Daoy (cell line): ENCODE measurements at regions not wholly inside any gene's neighbourhood (a gene's known extent, or its start where the extent isn't known, plus 50 kb on each side); places are given as distances from the start of the nearest gene placed in this dataset.

Source experiments
- DNase-seq: peaks from one replicate; pipeline ENCODE4 v3.0.0-alpha.2; 2015; ENCODE audit warnings: low read depth

DNA sequence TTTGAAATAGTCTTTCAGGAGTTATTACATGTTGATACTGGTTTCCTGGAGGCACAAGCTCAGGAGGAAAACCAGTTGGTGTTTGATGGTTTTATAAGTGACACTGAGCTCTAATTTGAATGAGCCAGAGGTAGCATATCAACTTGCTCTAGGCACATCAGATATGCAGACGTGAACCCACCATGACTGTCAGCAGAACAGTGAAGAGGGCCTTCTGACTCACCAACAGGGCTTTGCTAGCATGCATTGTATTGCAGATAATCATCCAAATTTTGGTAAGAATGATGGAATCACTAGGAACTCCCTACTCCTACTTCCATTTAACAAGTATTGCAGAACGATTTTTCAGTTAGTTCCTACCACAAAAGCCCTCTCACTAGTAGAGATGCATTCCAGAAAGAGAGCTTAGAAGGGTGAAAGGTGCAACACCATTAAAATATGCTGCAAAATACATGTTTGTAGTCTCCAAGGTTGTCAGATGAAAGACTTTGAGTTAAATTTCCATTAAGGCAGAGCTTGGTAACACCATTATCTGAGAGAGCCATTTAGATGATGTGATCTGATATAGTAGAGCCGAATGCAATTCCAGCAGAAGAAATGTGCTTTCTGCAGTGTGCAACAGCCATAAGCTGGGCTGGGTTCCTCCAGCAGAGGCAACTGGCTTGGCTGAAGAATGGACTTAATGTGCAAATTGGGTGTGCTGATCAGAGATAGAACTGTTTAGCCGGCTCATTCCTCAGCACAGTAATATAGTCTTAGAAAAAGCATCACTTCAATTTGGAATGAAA is 968.7 kb upstream of the ADGRB3 start:
- no peak for DNase-seq

DNA sequence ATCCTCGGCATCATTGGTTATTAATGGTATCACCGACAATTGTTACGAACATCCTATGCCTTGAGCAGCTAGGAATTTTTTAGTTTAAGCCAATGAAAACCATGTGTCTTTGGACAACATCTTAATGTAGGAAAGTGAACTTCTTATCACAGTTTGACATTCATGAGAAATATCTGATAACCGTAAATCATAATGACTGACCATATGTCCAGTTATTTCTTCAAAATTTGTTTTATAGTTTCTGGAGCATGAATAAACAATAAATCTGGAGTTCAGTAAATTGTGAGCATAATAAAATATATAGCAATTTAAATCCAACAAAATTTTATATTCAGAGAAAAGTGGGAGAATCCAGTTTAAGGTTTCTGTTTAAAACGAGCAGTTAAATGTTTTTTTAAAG is 970.1 kb upstream of the ADGRB3 start:
- no peak for DNase-seq

DNA sequence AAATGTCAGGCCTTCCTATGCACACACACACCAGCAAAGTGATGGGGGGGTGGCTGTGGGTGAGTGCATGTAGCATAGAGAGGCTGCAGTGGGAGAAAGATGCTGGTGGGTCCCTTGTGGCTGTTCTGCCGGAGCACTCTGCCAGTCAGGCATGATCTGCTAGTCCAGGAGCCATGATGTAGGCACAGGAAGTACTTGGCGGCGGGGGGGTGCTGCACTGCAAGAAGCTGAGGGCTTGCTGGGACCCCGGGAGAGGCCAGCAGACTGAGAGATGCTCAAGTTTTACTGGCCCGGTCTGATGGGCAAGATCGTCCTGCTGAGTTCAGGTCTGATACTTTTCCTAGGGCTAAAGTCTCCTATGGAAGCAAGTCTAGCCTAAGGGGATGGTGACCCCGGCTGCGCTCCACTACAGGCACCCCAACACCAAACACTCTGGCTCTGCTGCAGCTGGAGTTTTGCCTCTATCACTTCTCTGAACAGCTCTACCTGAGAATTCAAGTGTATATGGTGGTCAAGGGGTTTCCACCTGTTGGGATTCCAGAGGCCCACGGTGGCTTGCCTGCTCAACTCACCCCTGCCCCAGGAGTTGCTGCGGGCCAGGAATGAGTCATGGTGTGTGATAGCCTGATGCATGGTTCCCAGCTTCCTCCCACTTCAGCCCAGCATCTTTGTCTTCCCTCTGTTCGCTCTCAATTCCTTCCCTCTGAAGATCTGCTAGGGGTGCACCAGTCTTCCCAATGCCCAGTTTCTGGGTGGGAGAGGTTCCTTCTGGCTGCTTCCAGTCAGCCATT is 971.8 kb upstream of the ADGRB3 start:
- DNase-seq: no peak

DNA sequence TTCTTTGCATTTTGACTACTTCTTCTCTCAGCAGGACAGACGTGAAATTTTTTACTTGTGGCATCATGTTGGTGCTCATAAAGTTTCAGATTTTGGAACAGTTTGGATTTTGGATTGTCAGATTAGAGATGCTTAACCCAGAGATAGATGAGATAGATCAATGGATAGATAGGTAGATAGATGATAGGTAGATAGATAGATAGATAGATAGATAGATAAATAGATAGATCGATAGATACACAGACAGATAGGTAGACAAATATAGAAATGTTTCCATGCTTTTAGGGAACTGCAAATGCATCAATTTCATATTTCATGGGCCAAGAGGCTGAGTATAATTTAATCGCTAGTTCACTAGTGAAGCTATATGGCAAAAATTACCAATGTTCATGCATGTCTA is 981.5 kb upstream of the ADGRB3 start:
- no peak for DNase-seq

DNA sequence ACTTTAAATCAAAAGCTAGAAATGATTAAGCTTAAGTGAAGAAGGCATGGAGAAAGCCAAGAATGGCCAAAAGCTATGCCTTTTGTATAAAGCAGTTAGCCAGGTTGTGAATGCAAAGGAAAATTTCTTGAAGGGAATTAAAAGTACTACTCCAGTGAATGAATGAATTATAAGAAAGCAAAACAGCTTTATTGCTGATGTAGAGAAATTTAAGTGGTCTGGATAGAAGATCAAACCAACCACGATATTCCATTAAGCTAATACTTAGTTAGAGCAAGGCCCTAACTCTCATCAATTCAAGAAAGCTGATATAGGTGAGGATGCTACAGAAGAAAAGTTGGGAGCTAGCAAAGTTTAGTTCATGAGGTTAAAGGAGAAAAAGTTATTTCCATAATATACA is 988.5 kb upstream of the ADGRB3 start:
- DNase-seq: no peak

DNA sequence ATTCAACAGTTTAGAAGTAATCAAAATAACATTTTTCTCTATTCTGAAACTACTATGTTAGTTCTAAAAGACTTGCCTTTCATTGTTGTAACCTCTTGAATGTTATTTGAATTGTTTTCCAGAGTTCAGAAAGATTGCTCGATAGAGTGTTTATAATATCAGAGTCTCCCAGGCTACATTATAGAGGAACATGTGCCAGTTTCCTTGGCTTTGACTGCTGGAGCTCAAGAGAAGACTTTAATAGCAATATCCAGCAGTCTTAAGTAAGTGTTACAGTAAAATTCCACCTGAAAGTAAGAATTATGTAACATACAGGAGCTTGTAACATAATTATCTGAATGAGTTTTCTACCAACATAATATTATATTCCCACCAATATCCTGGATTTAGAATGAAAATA is 991.8 kb upstream of the ADGRB3 start:
- no peak for DNase-seq

DNA sequence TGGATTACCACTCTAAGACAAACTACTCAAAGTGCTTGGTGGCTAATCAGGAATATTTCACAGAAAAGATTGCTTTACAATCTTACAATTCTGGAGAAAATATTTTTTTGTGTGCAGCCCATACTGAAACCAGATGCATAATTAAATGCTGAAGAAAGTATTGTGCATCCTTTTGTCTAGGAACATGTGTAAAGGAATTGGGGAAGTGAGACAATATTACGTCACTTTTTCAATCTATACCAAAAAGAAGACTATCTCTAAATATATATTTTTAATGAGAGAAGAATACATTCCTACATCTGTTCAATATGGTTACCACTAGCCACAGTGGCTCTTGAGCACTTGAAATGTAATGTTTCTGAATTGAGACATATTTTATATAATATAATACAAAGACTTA is 992.5 kb upstream of the ADGRB3 start:
- no peak for DNase-seq

DNA sequence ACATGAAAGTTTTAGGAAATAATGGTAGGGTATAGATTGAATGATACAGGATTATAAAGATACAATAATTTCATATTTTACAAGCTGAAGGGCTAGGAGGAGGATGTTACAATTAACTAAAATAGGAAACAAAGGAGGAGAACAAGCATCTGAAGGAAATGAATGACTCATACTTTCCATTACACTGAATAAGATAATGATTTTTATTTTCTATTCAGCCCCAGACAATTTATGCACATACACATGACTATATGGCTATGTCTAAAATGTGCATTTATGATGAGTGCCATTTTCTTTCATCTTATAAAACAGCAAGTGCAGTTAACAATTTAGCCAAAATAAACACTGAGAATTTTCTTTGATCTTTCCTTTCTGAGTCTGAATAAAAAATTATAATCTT is 994.6 kb upstream of the ADGRB3 start:
- no peak for DNase-seq

DNA sequence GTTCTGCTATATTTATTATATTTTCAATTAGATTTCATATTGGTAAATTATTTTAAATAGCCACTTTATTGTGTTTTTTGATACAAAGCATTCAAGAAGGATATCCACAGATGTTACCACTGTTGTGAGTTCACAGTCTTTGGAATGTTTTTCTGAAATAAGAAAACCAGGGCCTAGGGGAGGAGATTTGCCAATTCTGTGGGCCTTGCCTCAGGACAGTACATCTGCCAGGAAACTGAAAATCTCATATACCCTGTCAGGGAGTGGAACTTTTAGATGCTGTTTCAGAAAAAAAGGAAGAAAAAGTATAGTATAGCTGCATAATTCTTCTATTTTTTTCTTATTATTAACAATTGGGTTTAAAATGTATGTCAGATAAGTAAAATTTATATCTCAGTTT is 995.9 kb upstream of the ADGRB3 start:
- no peak for DNase-seq

DNA sequence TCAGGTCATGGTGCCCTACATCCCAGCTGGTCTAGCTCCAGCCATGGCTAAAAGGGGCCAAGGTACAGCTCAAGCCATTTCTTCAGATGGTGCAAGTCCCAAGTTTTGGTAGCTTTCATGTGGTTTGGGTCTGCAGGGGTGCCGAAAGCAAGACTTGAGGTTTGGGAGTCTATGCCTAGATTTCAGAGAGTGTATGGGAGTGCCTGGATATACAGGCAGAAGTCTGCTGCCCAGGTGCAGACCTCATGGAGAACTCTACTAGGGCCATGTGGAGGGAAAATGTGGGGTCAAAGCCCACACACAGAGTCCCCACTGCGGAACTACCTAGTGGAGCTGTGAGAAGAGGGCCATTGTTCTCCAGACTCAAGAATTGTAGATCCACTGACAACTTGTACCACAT is 1000.9 kb upstream of the ADGRB3 start:
- DNase-seq: no peak

DNA sequence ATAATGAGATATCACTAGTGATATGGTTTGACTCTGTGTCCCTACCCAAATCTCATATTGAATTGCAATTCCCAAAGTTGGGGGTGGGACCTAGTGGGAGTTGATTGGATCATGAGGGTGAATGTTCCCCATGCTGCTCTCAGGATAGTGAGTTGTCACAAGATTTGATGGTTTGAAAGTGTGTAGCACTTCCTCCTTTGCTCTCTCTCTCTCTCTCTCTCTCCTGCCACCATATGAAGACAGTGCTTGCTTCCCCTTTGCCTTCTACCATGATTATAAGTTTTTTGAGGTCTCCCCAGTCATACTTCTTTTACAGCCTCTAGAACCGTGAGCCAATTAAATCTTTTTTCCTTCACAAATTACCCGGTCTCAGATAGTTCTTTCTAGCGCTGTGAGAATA is 1002.0 kb upstream of the ADGRB3 start:
- no peak for DNase-seq

DNA sequence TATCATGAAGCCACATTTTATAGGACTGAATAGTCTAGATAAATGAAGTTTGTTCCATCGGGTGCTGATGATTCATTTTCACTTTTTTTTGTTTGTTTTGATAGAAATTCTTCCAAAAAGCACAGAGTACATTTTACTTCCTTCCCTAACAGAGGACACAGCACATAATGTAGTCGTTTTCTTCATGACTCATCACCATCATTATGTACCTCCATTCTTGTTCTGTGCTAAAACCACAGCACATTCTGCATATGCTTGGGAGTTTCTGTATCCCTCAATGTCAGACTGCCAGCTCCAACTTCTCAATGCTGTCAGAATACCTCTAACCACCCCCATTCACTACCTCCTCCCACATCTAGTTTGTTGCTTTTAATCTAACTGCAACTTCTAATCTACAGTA is 1004.9 kb upstream of the ADGRB3 start:
- no peak for DNase-seq

DNA sequence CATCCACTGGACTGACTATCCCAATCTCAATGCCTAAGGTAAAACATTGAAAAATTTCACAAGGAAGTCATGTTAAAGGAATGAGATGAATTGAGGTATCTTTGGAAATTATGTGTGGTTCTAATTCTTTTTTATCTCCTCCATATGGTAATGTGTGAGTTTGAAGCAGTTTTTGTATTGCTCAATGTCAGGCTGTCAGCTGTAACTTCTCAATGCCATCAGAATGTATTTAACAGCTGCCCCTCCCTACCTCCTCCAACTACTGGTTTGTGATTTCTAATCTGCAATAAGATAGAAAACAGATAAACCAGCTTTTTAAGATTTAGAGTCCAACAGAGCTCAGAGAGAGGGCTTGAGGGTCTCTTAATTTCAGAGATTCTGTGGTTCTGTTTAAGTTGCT is 1005.8 kb upstream of the ADGRB3 start:
- DNase-seq: no peak

DNA sequence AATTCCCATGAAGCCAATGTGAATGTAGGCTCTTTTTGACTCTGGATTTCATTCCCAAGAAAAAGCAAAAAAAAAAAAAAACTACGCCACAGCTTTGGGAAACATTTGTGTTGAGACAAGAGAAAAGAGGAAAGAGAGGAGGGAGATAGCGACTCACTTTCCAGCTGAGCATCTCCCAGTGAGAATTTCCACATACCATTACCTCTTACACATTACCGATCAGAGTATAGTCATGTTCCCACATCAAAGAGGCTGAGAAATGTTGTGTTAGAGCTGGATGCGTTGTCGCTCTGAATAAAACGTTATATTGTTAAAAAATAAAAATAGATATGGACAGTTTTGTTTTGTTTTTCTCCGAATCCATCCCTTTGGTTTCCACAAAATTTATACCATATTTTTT is 1019.3 kb upstream of the ADGRB3 start:
- DNase-seq: no peak

DNA sequence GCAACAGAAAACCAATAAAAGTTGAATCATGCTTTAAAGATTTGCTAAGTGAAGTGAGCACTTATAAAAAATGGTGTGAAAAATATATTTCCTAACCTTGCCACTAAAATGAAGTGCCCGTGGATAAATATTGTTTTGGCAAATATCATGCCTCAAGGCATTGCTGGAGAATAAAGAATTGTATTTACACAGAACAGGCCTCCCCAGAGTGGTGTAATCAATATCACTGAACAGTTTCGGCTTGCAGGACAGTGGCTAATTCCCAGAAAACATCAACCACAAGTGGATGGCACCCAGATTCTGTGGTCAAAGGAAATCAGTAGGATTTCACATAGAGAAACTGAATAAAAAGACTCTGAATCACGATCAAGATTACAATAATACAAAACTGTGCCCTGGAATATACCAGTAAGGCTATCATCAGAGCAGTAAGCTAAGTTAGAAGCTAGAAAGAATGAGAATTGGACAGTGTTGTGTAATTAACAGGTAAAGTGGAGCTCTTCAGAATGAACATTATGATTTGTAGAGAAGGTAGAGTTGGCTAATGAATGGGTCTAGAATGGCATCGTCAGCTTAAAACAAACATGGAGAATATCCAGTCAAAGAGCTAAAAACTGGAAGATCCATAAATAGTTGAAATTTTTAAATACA is 1026.9 kb upstream of the ADGRB3 start:
- no peak for DNase-seq

DNA sequence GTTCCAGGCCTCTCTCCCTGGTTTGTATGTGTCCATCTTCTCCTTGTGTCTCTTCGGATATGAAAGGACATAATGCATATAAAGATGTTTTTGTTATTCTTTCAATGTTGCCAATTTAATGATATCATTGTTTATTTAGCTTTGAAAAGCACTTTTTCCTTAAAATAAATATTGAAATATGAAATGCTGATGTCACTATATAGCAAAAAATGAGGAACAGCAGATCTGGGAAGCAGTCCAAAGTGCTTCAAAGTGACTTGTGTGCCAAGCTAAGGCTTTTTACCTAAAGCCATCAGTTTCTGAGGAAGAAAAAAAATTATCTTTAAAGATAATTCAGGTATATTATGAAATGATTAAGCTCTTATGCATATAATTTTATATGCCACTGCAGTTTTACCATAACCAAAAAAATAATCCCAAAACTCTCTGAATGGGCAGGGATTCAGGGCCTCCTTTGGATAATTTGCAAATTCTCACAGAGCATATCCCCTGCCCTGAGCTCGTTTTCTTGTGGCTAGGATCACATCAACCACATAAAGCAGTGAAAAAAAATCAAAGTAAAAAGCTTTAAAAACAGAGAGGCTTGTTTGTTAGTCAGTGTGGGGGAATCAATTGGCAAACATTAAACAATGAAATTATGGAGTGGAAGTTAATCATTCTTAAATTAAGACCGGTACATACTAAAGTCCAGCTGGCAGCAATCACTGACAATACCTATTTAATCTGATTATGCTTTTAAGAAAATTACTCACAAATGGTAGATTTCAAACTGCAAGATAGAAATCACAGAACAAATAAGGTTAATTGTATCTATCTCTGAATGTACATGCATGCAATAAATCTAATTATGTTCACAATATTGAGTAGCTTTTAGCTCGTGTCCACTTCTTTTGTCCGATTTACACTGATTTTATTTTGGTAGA is 1027.9 kb upstream of the ADGRB3 start:
- DNase-seq: no peak

DNA sequence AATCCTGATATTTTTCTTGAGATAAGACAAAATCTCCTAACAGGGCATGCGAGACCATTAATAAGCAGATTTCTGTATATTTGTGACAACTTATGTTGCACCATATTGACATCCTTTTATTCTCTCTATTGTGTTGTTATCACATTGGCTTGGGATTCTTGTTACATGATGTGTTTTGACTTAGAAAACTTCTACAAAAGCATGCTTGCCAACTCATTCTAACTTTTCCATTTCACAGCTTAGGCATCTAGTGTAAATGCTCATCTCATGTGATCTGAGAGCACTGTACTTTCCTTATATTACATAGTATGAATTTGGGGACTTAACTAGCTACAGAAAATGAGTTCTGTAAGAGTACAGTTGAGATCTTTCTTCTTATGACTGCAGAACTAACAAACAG is 1040.7 kb upstream of the ADGRB3 start:
- no peak for DNase-seq

DNA sequence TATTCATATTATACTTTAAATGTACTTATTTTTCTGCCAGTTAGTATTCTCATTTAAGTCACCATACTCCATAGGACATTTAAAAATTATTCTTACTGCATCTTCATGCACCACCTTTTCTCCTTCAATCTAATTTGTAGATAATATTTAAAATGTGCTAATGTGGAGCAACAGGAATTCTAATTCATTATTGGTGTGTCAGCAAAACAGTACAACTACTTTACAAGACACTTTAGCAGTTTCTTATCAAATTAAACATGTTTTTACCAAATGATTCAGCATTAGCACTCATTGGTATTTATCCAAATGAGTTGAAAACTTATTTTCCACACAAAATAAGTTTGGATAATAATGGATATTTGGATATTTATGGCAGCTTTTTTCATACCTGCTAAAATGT is 1041.8 kb upstream of the ADGRB3 start:
- DNase-seq: no peak

DNA sequence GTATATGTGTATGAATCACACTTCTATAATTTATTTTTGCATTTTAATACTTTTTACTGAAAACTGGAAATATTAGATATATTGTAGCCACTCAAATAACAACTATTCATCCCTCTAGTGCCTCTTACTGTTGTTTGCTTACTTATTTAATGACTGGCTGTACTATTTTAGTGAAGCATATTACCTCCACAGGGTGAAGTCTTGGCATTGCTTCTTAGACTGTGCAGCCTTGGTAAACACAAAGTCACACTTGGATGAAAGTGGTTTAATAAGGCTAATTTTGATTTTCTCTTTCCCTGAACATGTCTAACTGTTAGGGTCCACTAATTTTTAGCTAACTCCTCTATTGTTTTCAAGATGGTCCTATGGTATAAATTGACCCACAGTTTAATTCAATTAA is 1043.2 kb upstream of the ADGRB3 start:
- DNase-seq: no peak

DNA sequence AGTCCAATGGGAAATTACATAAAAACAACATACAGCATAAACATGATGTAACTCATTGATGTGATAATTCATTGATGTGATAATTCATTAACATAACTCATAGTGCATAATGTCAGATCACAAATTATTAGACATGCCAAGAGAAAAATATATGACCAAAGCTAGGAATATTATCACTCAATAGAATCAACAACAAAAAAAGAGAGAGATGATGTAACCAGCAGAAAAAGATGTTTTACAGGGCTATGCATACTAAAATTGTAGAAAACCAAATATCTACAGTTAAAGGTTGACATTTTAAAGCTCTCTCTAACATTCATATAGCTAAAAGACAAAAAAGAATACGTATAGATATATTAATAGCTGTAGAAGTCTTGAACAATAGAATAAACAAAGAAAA is 1067.2 kb upstream of the ADGRB3 start:
- no peak for DNase-seq

DNA sequence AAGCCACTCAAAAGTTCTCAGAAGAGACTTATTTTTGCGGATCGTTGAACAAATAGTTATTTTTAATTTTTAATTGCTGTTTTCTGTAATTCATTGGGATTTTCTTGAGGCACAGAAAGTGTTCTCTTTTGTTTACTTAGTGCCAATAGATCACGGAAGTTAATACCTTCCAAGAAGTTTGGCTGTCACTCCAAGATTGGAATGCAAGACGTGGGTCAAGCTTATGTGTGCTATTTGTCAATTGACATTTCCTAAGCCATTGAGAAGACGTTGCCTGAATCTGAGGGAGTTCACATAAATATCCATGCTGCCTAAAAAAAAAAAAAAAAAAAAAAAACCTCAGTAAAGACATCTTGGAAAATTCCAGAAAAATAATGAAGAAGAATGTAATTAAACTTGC is 1071.4 kb upstream of the ADGRB3 start:
- no peak for DNase-seq

DNA sequence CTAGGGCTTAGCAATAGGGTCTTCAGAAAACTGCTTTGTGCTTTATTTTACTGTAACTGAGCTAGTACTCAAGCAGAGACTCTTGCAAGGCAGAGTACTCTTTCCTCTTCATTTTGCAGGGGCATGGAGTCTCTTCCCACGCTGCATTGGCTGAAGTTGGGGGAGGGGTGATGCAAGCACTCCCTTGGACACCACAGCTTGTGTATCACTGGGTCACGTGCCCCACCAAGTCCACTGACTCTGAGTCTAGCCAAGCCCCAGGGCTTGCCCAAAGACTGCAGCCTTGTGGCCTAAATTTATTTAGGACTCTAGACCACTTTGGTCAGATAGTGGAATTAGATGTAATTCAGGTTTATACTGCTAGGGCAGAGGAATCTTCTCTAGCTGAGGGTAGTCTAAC is 1075.0 kb upstream of the ADGRB3 start:
- DNase-seq: no peak
